H1 (cell line): ENCODE measurements at regions not wholly inside any gene's neighbourhood (a gene's known extent, or its start where the extent isn't known, plus 50 kb on each side); places are given as distances from the start of the nearest gene placed in this dataset.

Experiments used
- CHD1 ChIP-seq: IDR thresholded peaks from 2 replicates; pipeline ENCODE4 v1.6.1; 2012; ENCODE audit warnings: low read depth, low read length, improper control_type of control experiment
- CHD7 ChIP-seq: fragments of 300-600 bp; sonication (generic); IDR thresholded peaks from 2 replicates; pipeline ENCODE4 v1.7.1; 2012; ENCODE audit warnings: low read length, moderate library complexity, mild to moderate bottlenecking, inconsistent platforms; ENCODE audit not compliant: insufficient replicate concordance
- CREB1 ChIP-seq: IDR thresholded peaks from 2 replicates; pipeline ENCODE4 v1.6.1; 2012; ENCODE audit warnings: inconsistent platforms
- EGR1 ChIP-seq: IDR thresholded peaks from 2 replicates; pipeline ENCODE4 v1.6.1; 2011; ENCODE audit warnings: low read depth, low read length, borderline replicate concordance
- POLR2AphosphoS5 ChIP-seq: IDR thresholded peaks from 2 replicates; pipeline ENCODE4 v1.6.1; 2011; ENCODE audit warnings: low read depth, low read length
- POU5F1 ChIP-seq: IDR thresholded peaks from 2 replicates; pipeline ENCODE4 v1.6.1; 2011; ENCODE audit warnings: low read depth, mild to moderate bottlenecking, low read length, moderate library complexity
- SIX5 ChIP-seq: IDR thresholded peaks from 2 replicates; pipeline ENCODE4 v1.6.1; 2011; ENCODE audit warnings: mild to moderate bottlenecking, low read depth, low read length
- SP2 ChIP-seq: IDR thresholded peaks from 2 replicates; pipeline ENCODE4 v1.6.1; 2012; ENCODE audit warnings: mild to moderate bottlenecking, low read length, inconsistent platforms
- TAF7 ChIP-seq: optimal IDR thresholded peaks from 2 replicates; pipeline ENCODE3; 2011; ENCODE audit warnings: low read depth, mild to moderate bottlenecking, inconsistent platforms, low read length, moderate library complexity, borderline replicate concordance

- TF ChIP-seq CHD7: no peak
- no peak for TF ChIP-seq SIX5
- TF ChIP-seq CHD1: no peak
- no peak for TF ChIP-seq EGR1
- TF ChIP-seq POLR2AphosphoS5: no peak
- no peak for TF ChIP-seq SP2
- TF ChIP-seq CREB1: no peak
- no peak for TF ChIP-seq TAF7
- TF ChIP-seq POU5F1: no peak
These were observed 466.8 kb downstream of the SOX6 start (continued) for GRCh38 chr11:15889363-15890030.
